H9 (cell line): ENCODE measurements at regions not wholly inside any gene's neighbourhood (a gene's known extent, or its start where the extent isn't known, plus 50 kb on each side); places are given as distances from the start of the nearest gene placed in this dataset.
A peak's percentile ranks its signal among the peaks of the same experiment; 100 is the strongest.

ENCODE experiments used
- DNase-seq: peaks from one replicate; pipeline ENCODE4 v3.0.0-alpha.2; 2017
- H2AFZ ChIP-seq: one replicate; pipeline ENCODE4 v1.6.1; 2013; ENCODE audit warnings: mild to moderate bottlenecking, low read length, control low read depth, moderate library complexity
- H2AK5ac ChIP-seq: 2 replicates; pipeline ENCODE4 v1.6.1; 2013; ENCODE audit warnings: low read length, control low read depth, mixed read lengths; ENCODE audit not compliant: insufficient read length
- H2BK120ac ChIP-seq: one replicate; pipeline ENCODE4 v1.6.1; 2013; ENCODE audit warnings: low read depth, mild to moderate bottlenecking, low read length, control low read depth, inconsistent platforms; ENCODE audit not compliant: poor library complexity, severe bottlenecking
- H2BK12ac ChIP-seq: 2 replicates; pipeline ENCODE4 v1.6.1; 2013; ENCODE audit warnings: low read length, control low read depth, mixed read lengths, low read depth; ENCODE audit not compliant: insufficient read length
- H2BK15ac ChIP-seq: 2 replicates; pipeline ENCODE4 v1.6.1; 2013; ENCODE audit warnings: low read depth, low read length, control low read depth
- H2BK20ac ChIP-seq: one replicate; pipeline ENCODE4 v1.6.1; 2013; ENCODE audit warnings: low read depth, mild to moderate bottlenecking, low read length, control low read depth, inconsistent platforms; ENCODE audit not compliant: poor library complexity, severe bottlenecking
- H2BK5ac ChIP-seq: 2 replicates; pipeline ENCODE4 v1.6.1; 2013; ENCODE audit warnings: low read length, control low read depth, mixed read lengths; ENCODE audit not compliant: insufficient read length
- H3K14ac ChIP-seq: 2 replicates; pipeline ENCODE4 v1.6.1; 2013; ENCODE audit warnings: low read length, control low read depth; ENCODE audit not compliant: insufficient read depth
- H3K18ac ChIP-seq: 2 replicates; pipeline ENCODE4 v1.6.1; 2013; ENCODE audit warnings: low read depth, mild to moderate bottlenecking, mixed read lengths, low read length, control low read depth; ENCODE audit not compliant: insufficient read length
- H3K23ac ChIP-seq: 2 replicates; pipeline ENCODE4 v1.6.1; 2013; ENCODE audit warnings: low read length, control low read depth, mixed read lengths, low read depth; ENCODE audit not compliant: insufficient read length
- H3K23me2 ChIP-seq: 2 replicates; pipeline ENCODE4 v1.6.1; 2013; ENCODE audit warnings: low read depth, mild to moderate bottlenecking, mixed read lengths, low read length, control low read depth; ENCODE audit not compliant: insufficient read length, poor library complexity, severe bottlenecking
- H3K27ac ChIP-seq: 2 replicates; pipeline ENCODE4 v1.5.1; 2013; ENCODE audit warnings: low read length, control low read depth, mixed read lengths, low read depth; ENCODE audit not compliant: insufficient read length
- H3K27me3 ChIP-seq: 2 replicates; pipeline ENCODE4 v1.6.1; 2013; ENCODE audit warnings: low read length, control low read depth, inconsistent platforms; ENCODE audit not compliant: insufficient read depth
- H3K4ac ChIP-seq: 2 replicates; pipeline ENCODE4 v1.6.1; 2013; ENCODE audit warnings: low read depth, mild to moderate bottlenecking, control low read depth, inconsistent platforms, low read length, moderate library complexity
- H3K4me1 ChIP-seq: 2 replicates; pipeline ENCODE4 v1.6.1; 2013; ENCODE audit warnings: low read length, control low read depth, inconsistent platforms; ENCODE audit not compliant: insufficient read depth
- H3K4me2 ChIP-seq: 2 replicates; pipeline ENCODE4 v1.6.1; 2013; ENCODE audit warnings: low read length, control low read depth, mixed read lengths; ENCODE audit not compliant: insufficient read length, insufficient read depth
- H3K56ac ChIP-seq: 2 replicates; pipeline ENCODE4 v1.6.1; 2013; ENCODE audit warnings: low read depth, mild to moderate bottlenecking, mixed read lengths, low read length, control low read depth; ENCODE audit not compliant: insufficient read length
- H3K79me1 ChIP-seq: 2 replicates; pipeline ENCODE4 v1.6.1; 2013; ENCODE audit warnings: low read depth, mild to moderate bottlenecking, moderate library complexity, low read length, control low read depth, inconsistent platforms; ENCODE audit not compliant: insufficient read depth, poor library complexity, severe bottlenecking
- H3K79me2 ChIP-seq: 2 replicates; pipeline ENCODE4 v1.6.1; 2013; ENCODE audit warnings: low read length, control low read depth, inconsistent platforms; ENCODE audit not compliant: insufficient read depth
- H3K9ac ChIP-seq: 2 replicates; pipeline ENCODE4 v1.6.1; 2013; ENCODE audit warnings: low read length, control low read depth, mixed read lengths; ENCODE audit not compliant: insufficient read length; ENCODE audit errors: extremely low read depth
- H3K9me3 ChIP-seq: one replicate; pipeline ENCODE4 v1.6.1; 2013; ENCODE audit warnings: low read depth, low read length, inconsistent platforms; ENCODE audit not compliant: control insufficient read depth
- H3T11ph ChIP-seq: one replicate; pipeline ENCODE4 v1.6.1; 2013; ENCODE audit warnings: mild to moderate bottlenecking, low read length, control low read depth, inconsistent platforms
- H4K20me1 ChIP-seq: one replicate; pipeline ENCODE4 v1.6.1; 2013; ENCODE audit not compliant: control insufficient read depth, insufficient read length, insufficient read depth
- H4K5ac ChIP-seq: 2 replicates; pipeline ENCODE4 v1.6.1; 2013; ENCODE audit warnings: low read depth, mild to moderate bottlenecking, mixed read lengths, low read length, control low read depth; ENCODE audit not compliant: insufficient read length
- H4K8ac ChIP-seq: replicated peaks from 2 replicates; pipeline ENCODE4 v1.6.1; 2013; ENCODE audit warnings: low read length, control low read depth, mixed read lengths, low read depth; ENCODE audit not compliant: insufficient read length
- H4K91ac ChIP-seq: 2 replicates; pipeline ENCODE4 v1.6.1; 2013; ENCODE audit warnings: low read depth, mild to moderate bottlenecking, moderate library complexity, mixed read lengths, low read length, control low read depth; ENCODE audit not compliant: insufficient read length
- H3K27ac Mint-ChIP-seq, 3 experiments: 2 replicates in 2 of 3; 3 replicates in 1 of 3; pipeline ENCODE4 v1.8.0; 2020 to 2021; ENCODE audit warnings: mixed read lengths in 3 of 3, mild to moderate bottlenecking in 1 of 3, moderate library complexity in 1 of 3
- H3K27me3 Mint-ChIP-seq: 2 replicates; pipeline ENCODE4 v1.8.0; 2021; ENCODE audit warnings: low read depth, mild to moderate bottlenecking, moderate library complexity, mixed read lengths
- H3K36me3 Mint-ChIP-seq, 3 experiments: 2 replicates in 2 of 3; 3 replicates in 1 of 3; pipeline ENCODE4 v1.8.0; 2020 to 2021; ENCODE audit warnings: low read depth in 3 of 3, mixed read lengths in 3 of 3; ENCODE audit not compliant: insufficient read depth in 1 of 3
- H3K4me1 Mint-ChIP-seq, 2 experiments: 2 replicates each; pipeline ENCODE4 v1.8.0; 2020; ENCODE audit warnings: mixed read lengths in 2 of 2
- H3K4me3 Mint-ChIP-seq, 2 experiments: 2 replicates in 1 of 2; 3 replicates in 1 of 2; pipeline ENCODE4 v1.8.0; 2020 to 2021; ENCODE audit warnings: mild to moderate bottlenecking in 2 of 2, mixed read lengths in 2 of 2, moderate library complexity in 1 of 2
- H3K9me3 Mint-ChIP-seq, 2 experiments: 2 replicates in 1 of 2; 3 replicates in 1 of 2; pipeline ENCODE4 v1.8.0; 2020; ENCODE audit warnings: mild to moderate bottlenecking in 2 of 2, mixed read lengths in 2 of 2, moderate library complexity in 1 of 2
- CTCF ChIP-seq: fragments of 200-600 bp; sonication (generic); conservative IDR thresholded peaks from 3 replicates; pipeline ENCODE4 v1.8.0; 2021; ENCODE audit warnings: antibody characterized with exemption, mild to moderate bottlenecking
- WGBS: extraction: QIAGEN DNeasy Blood & Tissue Kit; methylation state at CpG from one replicate; pipeline ENCODE4 v1.1.7; 2013; ENCODE audit warnings: missing lambda C conversion rate, low lambda C conversion rate, mixed read lengths; ENCODE audit not compliant: insufficient read length; ENCODE audit errors: extremely low coverage; 5-methylcytosine and 5-hydroxymethylcytosine counted together

GRCh38 chr6:126252154-126252553 is 87.8 kb upstream of the CENPW start:
- Histone ChIP-seq H2BK120ac (no peak overlapping the region), H3K4me2 (no peak overlapping the region), H3K4ac (no peak overlapping the region), H3K23me2 (no peaks in the 10 kb centered on the region), H2BK15ac (no peak overlapping the region), H3K56ac (no peak overlapping the region), H3K79me2 (no peaks in the 10 kb centered on the region), H3K27ac (no peak overlapping the region), H2AK5ac (no peak overlapping the region), H2BK20ac (no peak overlapping the region), H2BK5ac (no peak overlapping the region), H3K23ac (no peak overlapping the region), H4K91ac (no peak overlapping the region), H3T11ph (no peak overlapping the region), H4K5ac (no peak overlapping the region), H4K8ac (no peak overlapping the region), H3K14ac (no peak overlapping the region), H3K4me1 (no peaks in the 10 kb centered on the region), H3K18ac (no peak overlapping the region), H3K9me3 (no peaks in the 10 kb centered on the region), H4K20me1 (no peaks in the 10 kb centered on the region), H3K79me1 (no peaks in the 10 kb centered on the region), H3K9ac (no peak overlapping the region), H2BK12ac (no peak overlapping the region), H3K27me3 (no peaks in the 10 kb centered on the region), H2AFZ (no peak overlapping the region)
- Mint-ChIP-seq H3K27me3 (no peaks in the 10 kb centered on the region), H3K4me3 (no peak overlapping the region), H3K27ac (no peak overlapping the region), H3K36me3 (no peaks in the 10 kb centered on the region), H3K4me1 (no peaks in the 10 kb centered on the region), H3K9me3 (no peaks in the 10 kb centered on the region)
- TF ChIP-seq CTCF: peak; percentile 45; the same call in 2 of the 3 replicates
- DNase-seq: peak; percentile 46
- no CpG with 5 or more reads among the region's 2 CpGs for WGBS
